Activated T-cell treated with anti-CD3 and anti-CD28 coated beads, Interleukin-2, amount 50 U/mL, for 72 hours (primary cell): ENCODE measurements at regions not wholly inside any gene's neighbourhood (a gene's known extent, or its start where the extent isn't known, plus 50 kb on each side); places are given as distances from the start of the nearest gene placed in this dataset.

Experiments
- ATAC-seq, 2 donors: fragments of 150-1000 bp; cut with Tn5 transposase; replicated peaks in 1 of 2; 2 replicates each; pipeline ENCODE4 v1.10.0; 2021; ENCODE audit warnings: moderate library complexity in 2 of 2, mild to moderate bottlenecking in 1 of 2
- DNase-seq, 2 donors: peaks; one replicate each; pipeline ENCODE4 v3.0.0; 2021 to 2022; ENCODE audit warnings: mixed read lengths in 1 of 2
- H3K27ac Mint-ChIP-seq: one replicate; pipeline ENCODE4 v1.8.0; 2022; ENCODE audit warnings: mild to moderate bottlenecking, moderate library complexity, mixed read lengths
- H3K27me3 Mint-ChIP-seq: one replicate; pipeline ENCODE4 v1.8.0; 2022; ENCODE audit warnings: low read depth, mixed read lengths
- H3K36me3 Mint-ChIP-seq, 2 donors: one replicate each; pipeline ENCODE4 v1.8.0; 2022; ENCODE audit warnings: mixed read lengths in 2 of 2, mild to moderate bottlenecking in 1 of 2; ENCODE audit not compliant: insufficient read depth in 2 of 2
- H3K4me1 Mint-ChIP-seq: one replicate; pipeline ENCODE4 v1.8.0; 2022; ENCODE audit warnings: low read depth, mixed read lengths
- H3K4me3 Mint-ChIP-seq, 2 donors: one replicate each; pipeline ENCODE4 v1.8.0; 2022; ENCODE audit warnings: mild to moderate bottlenecking in 2 of 2, mixed read lengths in 2 of 2, moderate library complexity in 2 of 2
- H3K9me3 Mint-ChIP-seq, 2 donors: one replicate each; pipeline ENCODE4 v1.8.0; 2022; ENCODE audit warnings: mixed read lengths in 2 of 2

GRCh38 chr7:10239695-10240345 lies 733.9 kb upstream of the PHF14 start:
- H3K27me3 Mint-ChIP-seq: no peaks in the 10 kb centered on the region
- no peak overlapping the region for H3K27ac Mint-ChIP-seq
- no peak overlapping the region for H3K4me3 Mint-ChIP-seq
- no peak for DNase-seq
- H3K9me3 Mint-ChIP-seq: peaks cover 3 to 5% of the 10 kb centered on the region in 2 donors
- no peak for ATAC-seq
- H3K36me3 Mint-ChIP-seq: no peaks in the 10 kb centered on the region
- no peaks in the 10 kb centered on the region for H3K4me1 Mint-ChIP-seq

GRCh38 chr7:10245406-10245805 lies 728.3 kb upstream of the PHF14 start:
- H3K27me3 Mint-ChIP-seq: no peaks in the 10 kb centered on the region
- no peak overlapping the region for H3K4me3 Mint-ChIP-seq
- H3K4me1 Mint-ChIP-seq: no peaks in the 10 kb centered on the region

GRCh38 chr7:10257438-10257837 lies 716.2 kb upstream of the PHF14 start:
- H3K4me1 Mint-ChIP-seq: no peaks in the 10 kb centered on the region
- H3K4me3 Mint-ChIP-seq: no peak overlapping the region

More at GRCh38 chr7:10245406-10245805, 728.3 kb upstream of the PHF14 start:
- H3K9me3 Mint-ChIP-seq: peaks cover 5 to 12% of the 10 kb centered on the region in 2 donors
- no peak overlapping the region for H3K27ac Mint-ChIP-seq
- ATAC-seq (no peak), DNase-seq (no peak)
- H3K36me3 Mint-ChIP-seq: no peaks in the 10 kb centered on the region

GRCh38 chr7:10266976-10267375 lies 706.7 kb upstream of the PHF14 start:
- H3K4me1 Mint-ChIP-seq: no peaks in the 10 kb centered on the region
- ATAC-seq: no peak
- H3K36me3 Mint-ChIP-seq: peaks cover 0 to 3% of the 10 kb centered on the region in 2 donors
- H3K9me3 Mint-ChIP-seq: peaks cover 5 to 7% of the 10 kb centered on the region in 2 donors
- DNase-seq: no peak
- H3K27me3 Mint-ChIP-seq: no peaks in the 10 kb centered on the region
- no peak overlapping the region for H3K27ac Mint-ChIP-seq
- no peak overlapping the region for H3K4me3 Mint-ChIP-seq

More at GRCh38 chr7:10257438-10257837, 716.2 kb upstream of the PHF14 start:
- Mint-ChIP-seq H3K27me3 (no peaks in the 10 kb centered on the region), H3K36me3 (no peaks in the 10 kb centered on the region), H3K9me3 (peaks cover 0 to 2% of the 10 kb centered on the region in 2 donors), H3K27ac (no peak overlapping the region)
- DNase-seq (no peak), ATAC-seq (no peak)

- no peak for ATAC-seq
- H3K27ac Mint-ChIP-seq: no peak overlapping the region
- DNase-seq: no peak
- H3K9me3 Mint-ChIP-seq: peaks cover 5 to 7% of the 10 kb centered on the region in 2 donors
- H3K4me1 Mint-ChIP-seq: no peaks in the 10 kb centered on the region
- H3K27me3 Mint-ChIP-seq: no peaks in the 10 kb centered on the region
- no peak overlapping the region for H3K4me3 Mint-ChIP-seq
- H3K36me3 Mint-ChIP-seq: peaks cover 0 to 3% of the 10 kb centered on the region in 2 donors
Measured at GRCh38 chr7:10268034-10268433, 705.6 kb upstream of the PHF14 start.

GRCh38 chr7:10282909-10283308 lies 690.8 kb upstream of the PHF14 start:
- H3K4me3 Mint-ChIP-seq: no peak overlapping the region

GRCh38 chr7:10284001-10284400 lies 689.7 kb upstream of the PHF14 start:
- Mint-ChIP-seq H3K27me3 (no peaks in the 10 kb centered on the region), H3K36me3 (no peaks in the 10 kb centered on the region), H3K27ac (no peak overlapping the region)

More at GRCh38 chr7:10282909-10283308, 690.8 kb upstream of the PHF14 start:
- Mint-ChIP-seq H3K27ac (no peak overlapping the region), H3K36me3 (no peaks in the 10 kb centered on the region), H3K9me3 (peaks cover 0 to 4% of the 10 kb centered on the region in 2 donors), H3K4me1 (no peaks in the 10 kb centered on the region), H3K27me3 (no peaks in the 10 kb centered on the region)
- DNase-seq: no peak
- no peak for ATAC-seq

GRCh38 chr7:10299384-10299783 lies 674.3 kb upstream of the PHF14 start:
- no peak overlapping the region for H3K27ac Mint-ChIP-seq
- no peak overlapping the region for H3K4me3 Mint-ChIP-seq
- H3K36me3 Mint-ChIP-seq: no peaks in the 10 kb centered on the region
- DNase-seq: no peak
- no peaks in the 10 kb centered on the region for H3K4me1 Mint-ChIP-seq
- no peaks in the 10 kb centered on the region for H3K27me3 Mint-ChIP-seq
- ATAC-seq: no peak
- H3K9me3 Mint-ChIP-seq: peaks cover 2 to 3% of the 10 kb centered on the region in 2 donors

More at GRCh38 chr7:10284001-10284400, 689.7 kb upstream of the PHF14 start:
- H3K9me3 Mint-ChIP-seq: peaks cover 0 to 4% of the 10 kb centered on the region in 2 donors
- H3K4me1 Mint-ChIP-seq: no peaks in the 10 kb centered on the region
- DNase-seq (no peak), ATAC-seq (no peak)
- no peak overlapping the region for H3K4me3 Mint-ChIP-seq

GRCh38 chr7:10300577-10300976 lies 673.1 kb upstream of the PHF14 start:
- Mint-ChIP-seq H3K27me3 (no peaks in the 10 kb centered on the region), H3K9me3 (peaks cover 2 to 3% of the 10 kb centered on the region in 2 donors), H3K27ac (no peak overlapping the region), H3K36me3 (no peaks in the 10 kb centered on the region), H3K4me3 (no peak overlapping the region), H3K4me1 (no peaks in the 10 kb centered on the region)
- ATAC-seq (no peak), DNase-seq (no peak)

GRCh38 chr7:10308276-10308675 lies 665.4 kb upstream of the PHF14 start:
- no peaks in the 10 kb centered on the region for H3K36me3 Mint-ChIP-seq
- H3K4me1 Mint-ChIP-seq: no peaks in the 10 kb centered on the region
- no peak overlapping the region for H3K27ac Mint-ChIP-seq
- peaks cover 3 to 5% of the 10 kb centered on the region in 2 donors for H3K9me3 Mint-ChIP-seq
- H3K4me3 Mint-ChIP-seq: no peak overlapping the region
- no peaks in the 10 kb centered on the region for H3K27me3 Mint-ChIP-seq
- ATAC-seq (no peak), DNase-seq (no peak)

GRCh38 chr7:10312942-10313341 lies 660.7 kb upstream of the PHF14 start:
- H3K9me3 Mint-ChIP-seq: peaks cover 2 to 10% of the 10 kb centered on the region in 2 donors
- H3K4me1 Mint-ChIP-seq: no peaks in the 10 kb centered on the region
- DNase-seq (no peak), ATAC-seq (no peak)
- no peaks in the 10 kb centered on the region for H3K27me3 Mint-ChIP-seq
- no peaks in the 10 kb centered on the region for H3K36me3 Mint-ChIP-seq
- no peak overlapping the region for H3K27ac Mint-ChIP-seq
- H3K4me3 Mint-ChIP-seq: no peak overlapping the region

GRCh38 chr7:10315881-10316280 lies 657.8 kb upstream of the PHF14 start:
- no peak for ATAC-seq
- Mint-ChIP-seq H3K4me3 (no peak overlapping the region), H3K9me3 (peaks cover 7 to 11% of the 10 kb centered on the region in 2 donors), H3K36me3 (no peaks in the 10 kb centered on the region), H3K27me3 (no peaks in the 10 kb centered on the region), H3K27ac (no peak overlapping the region), H3K4me1 (no peaks in the 10 kb centered on the region)
- no peak for DNase-seq

- H3K4me3 Mint-ChIP-seq: no peak overlapping the region
- no peaks in the 10 kb centered on the region for H3K36me3 Mint-ChIP-seq
- H3K4me1 Mint-ChIP-seq: no peaks in the 10 kb centered on the region
- peaks cover 7 to 14% of the 10 kb centered on the region in 2 donors for H3K9me3 Mint-ChIP-seq
- ATAC-seq (no peak), DNase-seq (no peak)
- H3K27me3 Mint-ChIP-seq: no peaks in the 10 kb centered on the region
- no peak overlapping the region for H3K27ac Mint-ChIP-seq
Measured at GRCh38 chr7:10316488-10316887, 657.2 kb upstream of the PHF14 start.

- no peak for DNase-seq
- peaks cover 5 to 7% of the 10 kb centered on the region in 2 donors for H3K9me3 Mint-ChIP-seq
- H3K4me3 Mint-ChIP-seq: no peak overlapping the region
- no peaks in the 10 kb centered on the region for H3K36me3 Mint-ChIP-seq
- no peak for ATAC-seq
- no peaks in the 10 kb centered on the region for H3K27me3 Mint-ChIP-seq
- H3K4me1 Mint-ChIP-seq: no peaks in the 10 kb centered on the region
- H3K27ac Mint-ChIP-seq: no peak overlapping the region
Measured at GRCh38 chr7:10325395-10325794, 648.3 kb upstream of the PHF14 start.
